ENCODE measurements at regions not wholly inside any gene's neighbourhood (a gene's known extent, or its start where the extent isn't known, plus 50 kb on each side); places are given as distances from the start of the nearest gene placed in this dataset.

DNA sequence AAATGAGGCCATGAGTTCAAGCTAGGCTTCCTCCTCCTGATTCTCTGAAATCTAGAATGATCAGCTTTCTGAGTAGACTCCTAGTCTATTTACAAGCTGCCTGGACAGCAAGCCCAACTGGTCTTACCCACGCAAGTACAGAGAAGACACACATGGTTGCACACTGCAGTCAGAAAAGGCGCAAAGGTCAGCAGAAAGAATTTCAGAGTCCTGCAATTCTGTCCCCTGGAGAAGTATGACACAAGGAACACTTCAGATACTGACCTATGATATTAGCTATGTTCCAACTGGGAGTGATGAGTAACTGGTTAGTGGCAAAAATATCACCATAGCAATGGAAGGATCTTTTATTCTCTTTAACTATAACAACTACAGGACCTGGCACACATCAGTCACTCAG lies 336.1 kb upstream of the PKDCC start:
- TF ChIP-seq, protein P1, sequence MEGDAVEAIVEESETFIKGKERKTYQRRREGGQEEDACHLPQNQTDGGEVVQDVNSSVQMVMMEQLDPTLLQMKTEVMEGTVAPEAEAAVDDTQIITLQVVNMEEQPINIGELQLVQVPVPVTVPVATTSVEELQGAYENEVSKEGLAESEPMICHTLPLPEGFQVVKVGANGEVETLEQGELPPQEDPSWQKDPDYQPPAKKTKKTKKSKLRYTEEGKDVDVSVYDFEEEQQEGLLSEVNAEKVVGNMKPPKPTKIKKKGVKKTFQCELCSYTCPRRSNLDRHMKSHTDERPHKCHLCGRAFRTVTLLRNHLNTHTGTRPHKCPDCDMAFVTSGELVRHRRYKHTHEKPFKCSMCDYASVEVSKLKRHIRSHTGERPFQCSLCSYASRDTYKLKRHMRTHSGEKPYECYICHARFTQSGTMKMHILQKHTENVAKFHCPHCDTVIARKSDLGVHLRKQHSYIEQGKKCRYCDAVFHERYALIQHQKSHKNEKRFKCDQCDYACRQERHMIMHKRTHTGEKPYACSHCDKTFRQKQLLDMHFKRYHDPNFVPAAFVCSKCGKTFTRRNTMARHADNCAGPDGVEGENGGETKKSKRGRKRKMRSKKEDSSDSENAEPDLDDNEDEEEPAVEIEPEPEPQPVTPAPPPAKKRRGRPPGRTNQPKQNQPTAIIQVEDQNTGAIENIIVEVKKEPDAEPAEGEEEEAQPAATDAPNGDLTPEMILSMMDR (IDR thresholded peaks at IDR 0.05; ENCODE audit: insufficient read depth, low read length): no peak
- TF ChIP-seq SPI1 (IDR thresholded peaks at IDR 0.05; ENCODE audit: borderline replicate concordance, low read depth) (no peak), GABPA (IDR thresholded peaks at IDR 0.05; ENCODE audit: low read depth) (no peak), POLR2AphosphoS5 (IDR thresholded peaks at IDR 0.05; ENCODE audit: low read depth) (no peak)
- TF ChIP-seq, protein P2, sequence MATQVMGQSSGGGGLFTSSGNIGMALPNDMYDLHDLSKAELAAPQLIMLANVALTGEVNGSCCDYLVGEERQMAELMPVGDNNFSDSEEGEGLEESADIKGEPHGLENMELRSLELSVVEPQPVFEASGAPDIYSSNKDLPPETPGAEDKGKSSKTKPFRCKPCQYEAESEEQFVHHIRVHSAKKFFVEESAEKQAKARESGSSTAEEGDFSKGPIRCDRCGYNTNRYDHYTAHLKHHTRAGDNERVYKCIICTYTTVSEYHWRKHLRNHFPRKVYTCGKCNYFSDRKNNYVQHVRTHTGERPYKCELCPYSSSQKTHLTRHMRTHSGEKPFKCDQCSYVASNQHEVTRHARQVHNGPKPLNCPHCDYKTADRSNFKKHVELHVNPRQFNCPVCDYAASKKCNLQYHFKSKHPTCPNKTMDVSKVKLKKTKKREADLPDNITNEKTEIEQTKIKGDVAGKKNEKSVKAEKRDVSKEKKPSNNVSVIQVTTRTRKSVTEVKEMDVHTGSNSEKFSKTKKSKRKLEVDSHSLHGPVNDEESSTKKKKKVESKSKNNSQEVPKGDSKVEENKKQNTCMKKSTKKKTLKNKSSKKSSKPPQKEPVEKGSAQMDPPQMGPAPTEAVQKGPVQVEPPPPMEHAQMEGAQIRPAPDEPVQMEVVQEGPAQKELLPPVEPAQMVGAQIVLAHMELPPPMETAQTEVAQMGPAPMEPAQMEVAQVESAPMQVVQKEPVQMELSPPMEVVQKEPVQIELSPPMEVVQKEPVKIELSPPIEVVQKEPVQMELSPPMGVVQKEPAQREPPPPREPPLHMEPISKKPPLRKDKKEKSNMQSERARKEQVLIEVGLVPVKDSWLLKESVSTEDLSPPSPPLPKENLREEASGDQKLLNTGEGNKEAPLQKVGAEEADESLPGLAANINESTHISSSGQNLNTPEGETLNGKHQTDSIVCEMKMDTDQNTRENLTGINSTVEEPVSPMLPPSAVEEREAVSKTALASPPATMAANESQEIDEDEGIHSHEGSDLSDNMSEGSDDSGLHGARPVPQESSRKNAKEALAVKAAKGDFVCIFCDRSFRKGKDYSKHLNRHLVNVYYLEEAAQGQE (IDR thresholded peaks at IDR 0.05; ENCODE audit: insufficient replicate concordance, low read depth): no peak
- H3K27me3 ChIP-seq (ENCODE audit: insufficient read depth, poor library complexity, severe bottlenecking): no peaks in the 10 kb centered on the region
- DNase-seq (ENCODE audit: low read depth in 1 of 2, low spot score in 1 of 2): no peak
- H3K4me3 ChIP-seq (replicated peaks; ENCODE audit: insufficient read depth, low read length): no peak overlapping the region
- no peak overlapping the region for H3K27ac ChIP-seq (replicated peaks)

DNA sequence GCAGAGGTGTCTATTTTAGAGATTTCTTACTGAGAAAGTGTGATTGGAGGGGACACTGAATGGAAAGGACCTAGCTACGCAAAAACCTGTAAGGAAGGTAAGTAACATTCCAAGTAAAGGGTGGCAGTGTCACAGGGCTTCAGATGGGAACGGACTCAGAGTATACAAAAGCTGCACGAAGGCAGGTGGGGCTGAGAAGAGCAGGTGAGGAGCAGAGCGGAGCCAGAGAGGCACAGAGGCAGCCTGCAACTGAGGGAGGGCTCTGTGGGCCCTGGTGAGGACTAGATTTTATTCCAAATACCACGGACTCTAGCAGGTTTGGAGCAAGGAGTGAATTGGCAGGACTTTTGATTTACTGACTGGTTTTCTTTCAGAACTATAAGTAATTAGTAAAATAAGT lies 331.3 kb upstream of the PKDCC start:
- no peak overlapping the region for H3K27ac ChIP-seq (replicated peaks)
- TF ChIP-seq GABPA (IDR thresholded peaks at IDR 0.05; ENCODE audit: low read depth): no peak
- no peak for TF ChIP-seq SPI1 (IDR thresholded peaks at IDR 0.05; ENCODE audit: borderline replicate concordance, low read depth)

DNA sequence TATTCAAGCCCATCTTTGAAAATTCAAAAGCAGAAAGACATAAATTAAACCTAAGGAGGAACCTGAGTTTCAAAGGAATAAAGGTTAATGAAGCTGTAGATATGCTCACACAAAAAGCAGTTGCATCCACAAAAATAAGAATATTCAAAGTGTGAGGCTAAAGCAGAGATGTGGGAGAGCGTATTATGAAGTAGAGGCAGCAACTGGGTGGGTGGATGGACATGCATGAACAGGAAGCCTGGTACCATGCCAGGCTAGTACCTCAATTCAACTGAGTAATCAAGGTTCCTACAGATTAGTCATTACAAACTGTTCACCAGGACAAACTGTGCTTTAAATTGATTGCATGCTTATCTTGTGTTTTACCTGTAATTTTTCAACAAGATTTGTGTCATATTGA lies 330.0 kb upstream of the PKDCC start:
- Histone ChIP-seq H3K27ac (replicated peaks) (no peak overlapping the region), H3K4me3 (replicated peaks; ENCODE audit: insufficient read depth, low read length) (no peak overlapping the region), H3K27me3 (ENCODE audit: insufficient read depth, poor library complexity, severe bottlenecking) (no peaks in the 10 kb centered on the region)
- DNase-seq (ENCODE audit: low read depth in 1 of 2, low spot score in 1 of 2): no peak
- TF ChIP-seq, protein P2 (IDR thresholded peaks at IDR 0.05; ENCODE audit: insufficient replicate concordance, low read depth): no peak
- no peak for TF ChIP-seq GABPA (IDR thresholded peaks at IDR 0.05; ENCODE audit: low read depth)

More for the DNA sequence above, 331.3 kb upstream of the PKDCC start:
- Histone ChIP-seq H3K27me3 (ENCODE audit: insufficient read depth, poor library complexity, severe bottlenecking) (no peaks in the 10 kb centered on the region), H3K4me3 (replicated peaks; ENCODE audit: insufficient read depth, low read length) (no peak overlapping the region)
- DNase-seq (ENCODE audit: low read depth in 1 of 2, low spot score in 1 of 2): no peak

DNA sequence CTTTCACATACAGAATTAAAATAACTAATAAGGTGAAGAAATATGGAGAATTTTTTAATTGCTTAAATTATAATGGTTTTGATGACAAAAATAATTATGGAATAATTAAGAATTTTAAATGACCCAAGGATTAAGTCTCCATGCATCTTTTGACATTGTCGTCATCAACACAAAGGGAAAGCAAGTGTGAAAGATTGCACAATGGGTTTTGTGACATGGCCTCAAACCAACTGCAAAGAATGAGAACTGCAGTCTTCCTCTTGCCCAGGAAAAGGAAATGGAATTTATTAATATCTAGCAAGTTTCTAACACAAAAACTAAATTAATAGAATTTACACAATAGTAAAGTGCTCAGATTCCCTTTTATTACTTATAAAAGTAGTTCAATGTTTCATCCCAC lies 329.1 kb upstream of the PKDCC start:
- no peak overlapping the region for H3K27ac ChIP-seq (replicated peaks)
- H3K4me3 ChIP-seq (replicated peaks; ENCODE audit: insufficient read depth, low read length): no peak overlapping the region
- peak in 1 of 2 experiments; percentile 18 for DNase-seq (ENCODE audit: low read depth in 1 of 2, low spot score in 1 of 2)
- H3K27me3 ChIP-seq (ENCODE audit: insufficient read depth, poor library complexity, severe bottlenecking): no peaks in the 10 kb centered on the region
- TF ChIP-seq GABPA (IDR thresholded peaks at IDR 0.05; ENCODE audit: low read depth): no peak
- TF ChIP-seq, protein P1 (IDR thresholded peaks at IDR 0.05; ENCODE audit: insufficient read depth, low read length): no peak
- no peak for TF ChIP-seq POLR2AphosphoS5 (IDR thresholded peaks at IDR 0.05; ENCODE audit: low read depth)
- TF ChIP-seq SPI1 (IDR thresholded peaks at IDR 0.05; ENCODE audit: borderline replicate concordance, low read depth): no peak
- TF ChIP-seq, protein P2 (IDR thresholded peaks at IDR 0.05; ENCODE audit: insufficient replicate concordance, low read depth): no peak

Data from HL-60 (cell line).